ENCODE measurements at regions not wholly inside any gene's neighbourhood (a gene's known extent, or its start where the extent isn't known, plus 50 kb on each side); places are given as distances from the start of the nearest gene placed in this dataset.

DNA sequence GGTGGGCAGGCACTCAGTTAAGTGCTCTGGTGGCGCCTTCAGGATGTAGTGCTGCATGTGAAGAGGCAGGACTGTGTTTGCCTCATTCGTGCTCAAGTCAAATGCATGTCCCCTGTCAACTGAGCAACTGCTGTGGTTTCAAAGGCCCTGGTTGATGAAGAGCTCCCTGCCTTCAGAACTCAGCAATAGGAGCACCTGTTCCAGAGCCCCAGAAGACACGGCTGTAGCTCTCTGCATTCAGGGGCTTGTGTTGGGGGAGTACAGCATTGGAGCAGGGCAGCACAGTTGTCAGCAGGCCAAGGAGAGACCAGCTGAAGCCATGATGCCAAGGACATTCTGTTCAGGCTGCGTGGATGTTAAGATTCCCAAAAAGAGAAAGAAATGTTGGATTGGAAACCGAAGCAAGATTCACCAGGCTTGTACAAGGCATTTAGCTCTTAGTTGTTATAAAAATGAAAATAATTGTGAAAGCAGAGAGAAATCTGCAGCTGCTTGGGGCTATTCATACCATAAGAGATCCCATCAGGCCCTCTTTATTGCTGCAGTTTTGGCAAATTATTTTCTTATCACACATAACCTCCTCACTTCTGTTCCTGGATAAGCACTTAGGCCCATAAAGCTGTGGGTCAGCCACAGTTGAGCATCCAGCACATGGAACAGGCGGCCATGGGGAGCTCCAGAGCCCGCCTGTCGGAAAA lies 252.4 kb upstream of the ZNF521 start:
- H3K27me3 ChIP-seq (ENCODE audit: insufficient read depth in 3 of 3, low read length in 2 of 3) = no peaks in the 10 kb centered on the region
- no peaks in the 10 kb centered on the region for H3K36me3 ChIP-seq (ENCODE audit: insufficient read depth in 1 of 2, low read depth in 1 of 2)
- ATAC-seq (no peak), DNase-seq (no peak)
- intact Hi-C loops (cut with DNase I) = no loop called here
- WGBS, 3 donors = 61 to 81% (median 64%) methylated on average over 8 of the region's 8 CpGs
- H3K27ac ChIP-seq = no peak overlapping the region
- H3K9me3 ChIP-seq = no peaks in the 10 kb centered on the region
- H3K4me1 ChIP-seq = no peaks in the 10 kb centered on the region
- no peak overlapping the region for H3K4me3 ChIP-seq
- TF ChIP-seq CTCF (IDR thresholded peaks at IDR 0.05) = no peak

DNA sequence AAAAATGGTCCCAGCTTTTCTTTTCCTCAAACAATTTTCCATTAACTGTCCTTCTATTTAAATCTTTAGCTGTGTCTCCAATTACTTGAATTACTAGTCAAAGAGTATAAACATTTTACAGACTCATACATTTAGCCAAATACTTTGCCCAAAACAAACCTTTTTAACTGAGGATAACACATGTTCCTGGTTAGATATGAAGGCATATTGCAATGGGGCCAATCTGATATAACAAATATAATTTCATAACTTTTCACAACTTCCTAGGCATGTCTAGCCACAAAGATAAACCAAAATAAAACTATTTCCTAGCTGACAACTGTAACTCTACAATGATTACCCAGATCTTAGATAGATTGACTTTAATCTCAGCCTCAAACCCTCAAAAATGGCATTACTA lies 247.5 kb upstream of the ZNF521 start:
- ATAC-seq (no peak), DNase-seq (no peak)
- TF ChIP-seq CTCF (IDR thresholded peaks at IDR 0.05) = no peak
- Histone ChIP-seq H3K36me3 (ENCODE audit: insufficient read depth in 1 of 2, low read depth in 1 of 2) (no peaks in the 10 kb centered on the region), H3K27me3 (ENCODE audit: insufficient read depth in 3 of 3, low read length in 2 of 3) (peaks cover 0 to 2% (median 0%) of the 10 kb centered on the region in 3 donors), H3K4me1 (no peaks in the 10 kb centered on the region), H3K27ac (no peak overlapping the region), H3K4me3 (no peak overlapping the region), H3K9me3 (no peaks in the 10 kb centered on the region)
- intact Hi-C loops (cut with DNase I) = no loop called here

DNA sequence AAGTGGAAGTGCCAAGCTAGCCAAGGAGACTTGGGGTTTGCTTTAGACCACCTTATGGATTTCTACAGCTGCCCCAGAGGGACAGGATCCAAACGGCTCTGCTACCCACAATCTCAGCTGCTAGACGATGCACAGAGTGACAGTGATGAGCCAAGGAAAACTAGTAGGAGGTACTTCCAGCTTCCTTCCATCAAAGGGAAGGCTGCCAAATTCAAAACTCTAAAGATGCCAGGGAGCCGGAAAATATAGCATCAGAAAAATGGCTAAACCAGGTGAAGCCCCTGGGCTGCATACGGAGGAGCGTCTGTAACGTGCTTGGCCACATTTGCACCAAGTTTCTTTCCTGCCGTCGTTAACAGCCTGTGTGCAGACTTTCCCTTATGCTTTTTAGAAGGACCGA lies 245.5 kb upstream of the ZNF521 start:
- no peaks in the 10 kb centered on the region for H3K9me3 ChIP-seq
- H3K4me1 ChIP-seq = no peaks in the 10 kb centered on the region
- peaks cover 0 to 2% (median 0%) of the 10 kb centered on the region in 3 donors for H3K27me3 ChIP-seq (ENCODE audit: insufficient read depth in 3 of 3, low read length in 2 of 3)
- no peak overlapping the region for H3K4me3 ChIP-seq
- intact Hi-C loops (cut with DNase I) = no loop called here
- ATAC-seq = no peak
- TF ChIP-seq CTCF (IDR thresholded peaks at IDR 0.05) = no peak
- H3K36me3 ChIP-seq (ENCODE audit: insufficient read depth in 1 of 2, low read depth in 1 of 2) = no peaks in the 10 kb centered on the region
- no peak overlapping the region for H3K27ac ChIP-seq
- 66 to 78% (median 75%) methylated on average over 9 of the region's 9 CpGs for WGBS, 3 donors
- no peak for DNase-seq

DNA sequence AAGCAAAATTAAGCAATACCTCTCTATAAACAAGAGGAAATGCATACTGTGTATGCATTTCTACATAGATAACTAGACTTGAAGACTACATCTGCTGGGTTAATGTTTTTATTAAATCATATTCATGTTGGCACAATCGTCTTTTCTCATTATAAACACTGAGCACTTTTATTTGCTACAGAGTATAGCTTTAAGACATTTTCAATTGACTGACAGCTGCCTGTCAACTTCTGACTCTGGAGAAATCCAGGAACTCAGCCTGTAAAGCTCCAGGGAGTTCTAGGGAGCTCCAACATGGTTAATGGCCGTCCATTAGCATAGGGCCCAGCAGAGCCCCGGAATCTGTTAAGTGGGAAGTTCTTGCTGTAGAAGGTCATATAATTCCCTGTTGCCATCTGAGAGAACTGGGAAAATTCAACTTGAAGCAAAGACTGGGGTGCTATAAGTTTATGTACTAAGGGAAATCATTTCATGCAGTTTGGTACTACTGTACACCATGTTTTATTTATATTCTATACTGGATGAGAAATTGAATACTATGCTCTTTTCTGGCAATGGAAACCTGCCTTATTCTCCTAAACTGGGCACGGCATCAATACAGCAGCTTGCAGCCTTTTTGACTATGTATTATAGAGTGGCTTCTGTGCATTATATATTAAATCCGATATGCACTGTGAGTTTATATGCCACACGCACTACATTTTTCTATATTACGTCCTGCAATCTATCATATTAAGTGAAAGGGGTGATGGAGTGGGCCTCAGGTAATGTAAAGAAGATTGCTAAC lies 243.5 kb upstream of the ZNF521 start:
- Histone ChIP-seq H3K36me3 (ENCODE audit: insufficient read depth in 1 of 2, low read depth in 1 of 2) (no peaks in the 10 kb centered on the region), H3K9me3 (no peaks in the 10 kb centered on the region), H3K4me1 (no peaks in the 10 kb centered on the region), H3K27ac (no peak overlapping the region), H3K4me3 (no peak overlapping the region), H3K27me3 (ENCODE audit: insufficient read depth in 3 of 3, low read length in 2 of 3) (peaks cover 0 to 2% (median 0%) of the 10 kb centered on the region in 3 donors)
- ATAC-seq (no peak), DNase-seq (no peak)
- TF ChIP-seq CTCF (IDR thresholded peaks at IDR 0.05) = no peak
- WGBS, 3 donors = 87 to 95% (median 91%) methylated on average over 7 of the region's 7 CpGs
- intact Hi-C loops (cut with DNase I) = no loop called here
